Endothelial cell of umbilical vein (primary cell): ENCODE measurements at regions not wholly inside any gene's neighbourhood (a gene's known extent, or its start where the extent isn't known, plus 50 kb on each side); places are given as distances from the start of the nearest gene placed in this dataset.

ENCODE experiments used
- BruUV-seq: library from RNA; stranded (reverse); fragments of 400-500 nt; replicated peaks from 2 replicates; lab custom pipeline; 2021; lab: Mats Ljungman, UMichigan
- CTCF ChIA-PET: fragments of 300-600, 350-600 bp; sonication (Branson Sonifier 250); formaldehyde crosslinking; loops from one replicate; lab custom pipeline; 2021; ENCODE audit warnings: antibody characterized with exemption, inconsistent platforms; lab: Charles Lee
- POLR2A ChIA-PET: fragments of 300-600, 350-600 bp; sonication (Branson Sonifier 250); formaldehyde crosslinking; loops from one replicate; lab custom pipeline; 2021; ENCODE audit warnings: antibody characterized with exemption, inconsistent platforms; lab: Charles Lee
- DNase-seq: peaks from one replicate; pipeline ENCODE4 v3.0.0-alpha.2; 2011; ENCODE audit warnings: low read depth, low spot score
- FAIRE-seq: peaks from 2 replicates; lab custom pipeline; 2011; peaks lifted over from hg19 to GRCh38; lab: Jason Lieb, UNC
- H2AFZ ChIP-seq: 2 replicates; pipeline ENCODE4 v1.6.0; 2012; ENCODE audit warnings: low read depth, low read length, control low read depth, inconsistent platforms
- H3K27ac ChIP-seq: 2 replicates; pipeline ENCODE4 v1.5.1; 2011; ENCODE audit warnings: low read depth, mild to moderate bottlenecking, control low read depth, low read length, moderate library complexity; ENCODE audit not compliant: insufficient read depth
- H3K27me3 ChIP-seq, 2 experiments: 2 replicates each; pipeline versions ENCODE4 v1.6.0 to v1.6.1; 2011; ENCODE audit warnings: low read length in 2 of 2, mixed read lengths in 1 of 2; ENCODE audit not compliant: control insufficient read depth in 2 of 2, insufficient read depth in 2 of 2
- H3K36me3 ChIP-seq, 2 experiments: 2 replicates in 1 of 2; 3 replicates in 1 of 2; pipeline ENCODE4 v1.5.1; 2011; ENCODE audit warnings: low read length in 2 of 2, mild to moderate bottlenecking in 1 of 2, moderate library complexity in 1 of 2; ENCODE audit not compliant: control insufficient read depth in 2 of 2, insufficient read depth in 2 of 2; ENCODE audit errors: extremely low read depth in 1 of 2
- H3K4me1 ChIP-seq: 3 replicates; pipeline ENCODE4 v1.5.1; 2011; ENCODE audit warnings: mild to moderate bottlenecking, low read length; ENCODE audit not compliant: control insufficient read depth, insufficient read depth; ENCODE audit errors: extremely low read depth
- H3K4me2 ChIP-seq: 2 replicates; pipeline ENCODE4 v1.6.1; 2011; ENCODE audit warnings: low read length, control low read depth, mixed read lengths; ENCODE audit not compliant: insufficient read depth
- H3K4me3 ChIP-seq, 3 experiments: fragments of 200-600 bp in 1 of 3; sonication (generic), shearing (Covaris generic) in 1 of 3; replicated peaks in 1 of 3; 2 replicates each; pipeline ENCODE4 v1.5.1; 2011 to 2016; ENCODE audit warnings: control low read depth in 3 of 3, low read length in 3 of 3, mild to moderate bottlenecking in 2 of 3, inconsistent platforms in 1 of 3, low read depth in 1 of 3, moderate library complexity in 1 of 3; ENCODE audit not compliant: insufficient read depth in 1 of 3
- H3K79me2 ChIP-seq: 2 replicates; pipeline ENCODE4 v1.6.0; 2012; ENCODE audit warnings: low read length, inconsistent platforms; ENCODE audit not compliant: control insufficient read depth, insufficient read depth
- H3K9ac ChIP-seq: replicated peaks from 2 replicates; pipeline ENCODE3; 2011; ENCODE audit warnings: low read length, control low read depth; ENCODE audit not compliant: insufficient read depth; ENCODE audit errors: extremely low read depth
- H3K9me1 ChIP-seq: replicated peaks from 3 replicates; pipeline ENCODE4 v1.6.0; 2011; ENCODE audit warnings: mild to moderate bottlenecking, low read length; ENCODE audit not compliant: control insufficient read depth, insufficient read depth; ENCODE audit errors: extremely low read depth
- H3K9me3 ChIP-seq: replicated peaks from 2 replicates; pipeline ENCODE4 v1.5.1; 2012; ENCODE audit warnings: low read length, inconsistent platforms; ENCODE audit not compliant: control insufficient read depth, insufficient read depth
- H4K20me1 ChIP-seq: replicated peaks from 2 replicates; pipeline ENCODE3; 2011; ENCODE audit warnings: mild to moderate bottlenecking, low read length; ENCODE audit not compliant: control insufficient read depth, insufficient read depth; ENCODE audit errors: extremely low read depth
- EZH2 ChIP-seq: IDR thresholded peaks from 2 replicates; pipeline ENCODE4 v1.6.1; 2012; ENCODE audit warnings: borderline replicate concordance, low read depth, mild to moderate bottlenecking, moderate library complexity, low read length, inconsistent platforms; ENCODE audit not compliant: severe bottlenecking
- FOS ChIP-seq: IDR thresholded peaks from 2 replicates; pipeline ENCODE4 v1.6.1; 2011; ENCODE audit warnings: mild to moderate bottlenecking, low read length, moderate library complexity, borderline replicate concordance; ENCODE audit not compliant: insufficient read depth
- GATA2 ChIP-seq: IDR thresholded peaks from 2 replicates; pipeline ENCODE4 v1.7.0; 2011; ENCODE audit warnings: low read depth, mild to moderate bottlenecking, moderate library complexity, mixed read lengths, low read length; ENCODE audit not compliant: insufficient read length, insufficient read depth
- JUN ChIP-seq: IDR thresholded peaks from 2 replicates; pipeline ENCODE4 v1.6.1; 2011; ENCODE audit warnings: borderline replicate concordance, low read depth; ENCODE audit not compliant: insufficient read length, insufficient read depth
- MAX ChIP-seq: IDR thresholded peaks from 2 replicates; pipeline ENCODE4 v1.6.1; 2011; ENCODE audit not compliant: insufficient read depth, insufficient read length
- MYC ChIP-seq: IDR thresholded peaks from one replicate; pipeline ENCODE4 v1.6.1; 2011; ENCODE audit warnings: mild to moderate bottlenecking, low read depth, low read length
- POLR2A ChIP-seq: IDR thresholded peaks from 2 replicates; pipeline ENCODE4 v1.6.1; 2012; ENCODE audit warnings: low read depth, mild to moderate bottlenecking, control low read depth, low read length
- POLR2AphosphoS5 ChIP-seq: IDR thresholded peaks from 2 replicates; pipeline ENCODE4 v1.6.1; 2012; ENCODE audit warnings: low read depth, mild to moderate bottlenecking, control low read depth, low read length, moderate library complexity; ENCODE audit not compliant: insufficient read depth
- dilution Hi-C: fragments of 300-500 bp; cut with MboI; formaldehyde crosslinking; loops from one replicate; pipeline ENCODE4 v1.15.0; 2019; ENCODE audit warnings: low sequenced_read_pairs; ENCODE audit not compliant: extremely low pct_ligation_motif_present
- intact Hi-C: fragments of 100-400 bp; cut with micrococcal nuclease; formaldehyde crosslinking; loops from one replicate; pipeline ENCODE4 v1.10.0; 2022
- TF ChIP-seq, protein P1 (sequence below), 2 donors: IDR thresholded peaks; 1 replicate in 1 of 2; 2 replicates in 1 of 2; pipeline ENCODE4 v1.5.1; 2011; ENCODE audit warnings: low read length in 2 of 2, mild to moderate bottlenecking in 2 of 2, moderate library complexity in 2 of 2, control low read depth in 1 of 2, inconsistent platforms in 1 of 2, low read depth in 1 of 2; ENCODE audit not compliant: insufficient read depth in 1 of 2; ENCODE audit errors: extremely low read depth in 1 of 2

DNA sequence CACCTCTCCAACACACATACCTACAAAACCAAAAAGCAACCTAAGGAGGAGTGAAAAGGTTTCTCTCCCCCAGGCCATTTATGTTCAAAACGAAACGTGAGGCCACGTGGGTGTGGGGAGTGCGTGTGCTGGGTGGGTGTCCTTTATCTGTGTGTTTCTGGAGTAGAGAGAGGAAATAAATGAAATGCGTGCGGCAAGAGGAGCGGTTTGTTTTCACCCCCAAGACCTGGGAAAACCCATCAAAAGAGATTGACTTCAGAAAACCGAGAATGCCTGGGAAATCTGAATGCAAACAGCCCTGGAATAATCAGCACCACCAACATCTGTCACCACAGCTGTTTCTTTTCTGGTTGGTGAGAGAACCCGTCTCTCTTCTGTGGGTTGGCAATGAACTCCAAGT is 137.4 kb downstream of the INSIG2 start:
- POLR2A ChIA-PET, result no interaction called here
- H4K20me1 ChIP-seq, result peaks cover 2% of the 10 kb centered on the region
- no peak overlapping the region for H3K4me3 ChIP-seq
- no peak overlapping the region for H3K4me2 ChIP-seq
- no peaks in the 10 kb centered on the region for H3K9me3 ChIP-seq
- no peak overlapping the region for H2AFZ ChIP-seq
- H3K36me3 ChIP-seq, result no peaks in the 10 kb centered on the region
- TF ChIP-seq EZH2, result no peak
- TF ChIP-seq POLR2A, result no peak
- TF ChIP-seq JUN, result no peak
- TF ChIP-seq, protein P1, sequence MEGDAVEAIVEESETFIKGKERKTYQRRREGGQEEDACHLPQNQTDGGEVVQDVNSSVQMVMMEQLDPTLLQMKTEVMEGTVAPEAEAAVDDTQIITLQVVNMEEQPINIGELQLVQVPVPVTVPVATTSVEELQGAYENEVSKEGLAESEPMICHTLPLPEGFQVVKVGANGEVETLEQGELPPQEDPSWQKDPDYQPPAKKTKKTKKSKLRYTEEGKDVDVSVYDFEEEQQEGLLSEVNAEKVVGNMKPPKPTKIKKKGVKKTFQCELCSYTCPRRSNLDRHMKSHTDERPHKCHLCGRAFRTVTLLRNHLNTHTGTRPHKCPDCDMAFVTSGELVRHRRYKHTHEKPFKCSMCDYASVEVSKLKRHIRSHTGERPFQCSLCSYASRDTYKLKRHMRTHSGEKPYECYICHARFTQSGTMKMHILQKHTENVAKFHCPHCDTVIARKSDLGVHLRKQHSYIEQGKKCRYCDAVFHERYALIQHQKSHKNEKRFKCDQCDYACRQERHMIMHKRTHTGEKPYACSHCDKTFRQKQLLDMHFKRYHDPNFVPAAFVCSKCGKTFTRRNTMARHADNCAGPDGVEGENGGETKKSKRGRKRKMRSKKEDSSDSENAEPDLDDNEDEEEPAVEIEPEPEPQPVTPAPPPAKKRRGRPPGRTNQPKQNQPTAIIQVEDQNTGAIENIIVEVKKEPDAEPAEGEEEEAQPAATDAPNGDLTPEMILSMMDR (IDR thresholded peaks at IDR 0.05; ENCODE audit: extremely low read depth in 1 of 2, insufficient read depth in 1 of 2, low read depth in 1 of 2, low read length in 2 of 2), result no peak
- no peak for TF ChIP-seq GATA2
- no peak for TF ChIP-seq FOS
- no peak for TF ChIP-seq MAX
- no peak for TF ChIP-seq POLR2AphosphoS5
- TF ChIP-seq MYC, result no peak
- peaks cover 6% of the 10 kb centered on the region for H3K4me1 ChIP-seq
- DNase-seq, result no peak
- no peak overlapping the region for H3K27ac ChIP-seq
- H3K27me3 ChIP-seq, result peaks cover 44 to 54% of the 10 kb centered on the region in 2 experiments
- CTCF ChIA-PET, result interaction anchor here (8.0 kb wide), 1 partner anchor 632 kb away, joined by 162 read pairs; no protein-coding TSS in a partner anchor
- intact Hi-C loops, result no loop called here
- BruUV-seq, result no TSS peak
- dilution Hi-C loops, result no loop called here
- H3K79me2 ChIP-seq, result no peaks in the 10 kb centered on the region
- no peak for FAIRE-seq
- no peak overlapping the region for H3K9ac ChIP-seq
- no peaks in the 10 kb centered on the region for H3K9me1 ChIP-seq
